HepG2 (cell line): ENCODE measurements at regions not wholly inside any gene's neighbourhood (a gene's known extent, or its start where the extent isn't known, plus 50 kb on each side); places are given as distances from the start of the nearest gene placed in this dataset.

Experiments used
- ATAC-seq: fragments of 200-7000 bp; cut with Tn5 transposase; 3 replicates; pipeline ENCODE4 v1.9.1; 2020; ENCODE audit warnings: mild to moderate bottlenecking, moderate library complexity
- BruUV-seq: library from RNA; stranded (reverse); fragments of 400-500 nt; replicated peaks from 2 replicates; lab custom pipeline; 2021; lab: Mats Ljungman, UMichigan
- CTCF ChIA-PET: fragments of 300-600 bp; formaldehyde crosslinking; extraction: SDS; loops from one replicate; lab custom pipeline; 2021; ENCODE audit warnings: low total read pairs, inconsistent platforms, low intra/inter-chr PET ratio; lab: Yijun Ruan, JAX
- POLR2A ChIA-PET: fragments of 350-600 bp; sonication (Branson Sonifier 250); formaldehyde crosslinking; loops from one replicate; lab custom pipeline; 2020; ENCODE audit warnings: antibody characterized with exemption, inconsistent platforms; lab: Yijun Ruan, JAX
- DNase-seq: peaks from one replicate; pipeline ENCODE4 v3.0.0-alpha.2; 2015; ENCODE audit warnings: low spot score
- FAIRE-seq: peaks from 3 replicates; lab custom pipeline; 2011; peaks lifted over from hg19 to GRCh38; lab: Jason Lieb, UNC
- H2AFZ ChIP-seq: one replicate; pipeline ENCODE4 v1.6.1; 2011; ENCODE audit warnings: low read length, inconsistent platforms
- H3K27ac ChIP-seq: fragments of 300-600 bp; 3 replicates; pipeline ENCODE4 v1.8.0; 2011; ENCODE audit warnings: mixed run types, mild to moderate bottlenecking, mixed read lengths, low read length, inconsistent platforms; ENCODE audit not compliant: insufficient read depth; ENCODE audit errors: extremely low read length
- H3K27me3 ChIP-seq, 2 experiments: fragments of 200-600 bp in 1 of 2; 2 replicates in 1 of 2; 3 replicates in 1 of 2; pipeline versions ENCODE4 v1.6.0 to v1.8.0; 2011; ENCODE audit warnings: low read length in 2 of 2, mild to moderate bottlenecking in 2 of 2, moderate library complexity in 2 of 2, inconsistent platforms in 1 of 2; ENCODE audit not compliant: insufficient read depth in 2 of 2, control insufficient read depth in 1 of 2
- H3K36me3 ChIP-seq, 2 experiments: fragments of 200-600 bp in 1 of 2; replicated peaks in 1 of 2; 2 replicates in 1 of 2; 3 replicates in 1 of 2; pipeline versions ENCODE4 v1.5.1 to v1.8.0; 2011; ENCODE audit warnings: low read length in 2 of 2, inconsistent platforms in 1 of 2; ENCODE audit not compliant: insufficient read depth in 2 of 2, control insufficient read depth in 1 of 2
- H3K4me1 ChIP-seq: 2 replicates; pipeline ENCODE4 v1.5.1; 2012; ENCODE audit warnings: low read length, inconsistent platforms; ENCODE audit not compliant: insufficient read depth
- H3K4me2 ChIP-seq: 2 replicates; pipeline ENCODE4 v1.6.0; 2011; ENCODE audit warnings: low read depth, low read length, inconsistent platforms
- H3K4me3 ChIP-seq, 3 experiments: fragments of 200-600 bp in 1 of 3; sonication (generic), shearing (Covaris generic) in 1 of 3; replicated peaks in 1 of 3; 2 replicates each; pipeline ENCODE4 v1.5.1; 2011 to 2016; ENCODE audit warnings: low read length in 3 of 3, inconsistent platforms in 2 of 3, low read depth in 2 of 3, mild to moderate bottlenecking in 2 of 3, control low read depth in 1 of 3, mixed read lengths in 1 of 3; ENCODE audit not compliant: insufficient read depth in 1 of 3
- H3K79me2 ChIP-seq: one replicate; pipeline ENCODE4 v1.6.1; 2011; ENCODE audit warnings: low read length, inconsistent platforms; ENCODE audit not compliant: insufficient read depth
- H3K9ac ChIP-seq: 2 replicates; pipeline ENCODE4 v1.6.0; 2011; ENCODE audit warnings: mild to moderate bottlenecking, low read depth, low read length, inconsistent platforms; ENCODE audit not compliant: insufficient read depth
- H3K9me3 ChIP-seq: 2 replicates; pipeline ENCODE4 v1.5.1; 2012; ENCODE audit warnings: mild to moderate bottlenecking, low read length
- H4K20me1 ChIP-seq: 2 replicates; pipeline ENCODE4 v1.6.0; 2011; ENCODE audit warnings: inconsistent platforms, mild to moderate bottlenecking, low read length, moderate library complexity; ENCODE audit not compliant: insufficient read depth
- AGO1 ChIP-seq: fragments of 200-400 bp; formaldehyde crosslinking; IDR thresholded peaks from 2 replicates; pipeline ENCODE4 v1.6.1; 2017; ENCODE audit warnings: mild to moderate bottlenecking, low read depth, low read length, moderate library complexity; ENCODE audit not compliant: poor library complexity, severe bottlenecking
- CEBPB ChIP-seq: IDR thresholded peaks from 2 replicates; pipeline ENCODE4 v1.6.1; 2011; ENCODE audit warnings: low read depth, low read length, improper control_type of control experiment, borderline replicate concordance
- EP300 ChIP-seq, 3 experiments: sonication (generic) in 1 of 3; formaldehyde crosslinking in 1 of 3; IDR thresholded peaks; 2 replicates each; pipeline versions ENCODE4 v1.5.1 to v1.6.1; 2011 to 2020; ENCODE audit warnings: low read depth in 2 of 3, low read length in 2 of 3, borderline replicate concordance in 1 of 3, improper control_type of control experiment in 1 of 3, mild to moderate bottlenecking in 1 of 3, missing genetic modification reagents in 1 of 3, moderate library complexity in 1 of 3
- HNF4G ChIP-seq, 2 experiments: sonication (generic) in 1 of 2; formaldehyde crosslinking in 1 of 2; IDR thresholded peaks; 2 replicates each; pipeline versions ENCODE4 v1.4.0 to v1.6.1; 2011 to 2020; ENCODE audit warnings: borderline replicate concordance in 2 of 2, low read depth in 2 of 2, mild to moderate bottlenecking in 2 of 2, low read length in 1 of 2, missing genetic modification reagents in 1 of 2, moderate library complexity in 1 of 2
- MXD4 ChIP-seq: IDR thresholded peaks from 2 replicates; pipeline ENCODE4 v1.6.1; 2016; ENCODE audit warnings: mild to moderate bottlenecking, missing biosample characterization, missing genetic modification reagents
- MYNN ChIP-seq: sonication (generic); formaldehyde crosslinking; IDR thresholded peaks from 2 replicates; pipeline ENCODE4 v1.4.0; 2020; ENCODE audit warnings: mild to moderate bottlenecking, low read depth, missing genetic modification reagents
- NBN ChIP-seq: fragments of 450-650 bp; conservative IDR thresholded peaks from 2 replicates; pipeline ENCODE4 v1.6.1; 2017
- NFYC ChIP-seq: IDR thresholded peaks from 2 replicates; pipeline ENCODE4 v1.6.1; 2016; ENCODE audit warnings: missing genetic modification reagents, missing compliant biosample characterization
- PAXIP1 ChIP-seq: sonication (generic); formaldehyde crosslinking; conservative IDR thresholded peaks from 2 replicates; pipeline ENCODE4 v1.4.0; 2020; ENCODE audit warnings: mild to moderate bottlenecking, missing genetic modification reagents, moderate library complexity
- TCF7L2 ChIP-seq: IDR thresholded peaks from 2 replicates; pipeline ENCODE4 v1.6.1; 2011; ENCODE audit warnings: mild to moderate bottlenecking, low read depth, low read length, moderate library complexity
- WGBS: methylation state at CpG from one replicate; pipeline ENCODE4 v1.1.6; 2017; ENCODE audit warnings: low lambda C conversion rate; 5-methylcytosine and 5-hydroxymethylcytosine counted together
- in situ Hi-C: cut with HindIII; loops from 2 replicates; pipeline ENCODE4 v1.10.0; 2017; ENCODE audit warnings: low pct_unique_long_range_greater_than_20kb; ENCODE audit not compliant: extremely low pct_ligation_motif_present
- intact Hi-C: fragments of 100-400 bp; cut with micrococcal nuclease; formaldehyde crosslinking; loops from one replicate; pipeline ENCODE4 v1.10.0; 2022; ENCODE audit not compliant: unreplicated experiment
- TF ChIP-seq, protein P1 (sequence below): sonication (generic); formaldehyde crosslinking; IDR thresholded peaks from 2 replicates; pipeline ENCODE4 v1.5.0; 2020; ENCODE audit warnings: mild to moderate bottlenecking, missing genetic modification reagents, borderline replicate concordance

DNA sequence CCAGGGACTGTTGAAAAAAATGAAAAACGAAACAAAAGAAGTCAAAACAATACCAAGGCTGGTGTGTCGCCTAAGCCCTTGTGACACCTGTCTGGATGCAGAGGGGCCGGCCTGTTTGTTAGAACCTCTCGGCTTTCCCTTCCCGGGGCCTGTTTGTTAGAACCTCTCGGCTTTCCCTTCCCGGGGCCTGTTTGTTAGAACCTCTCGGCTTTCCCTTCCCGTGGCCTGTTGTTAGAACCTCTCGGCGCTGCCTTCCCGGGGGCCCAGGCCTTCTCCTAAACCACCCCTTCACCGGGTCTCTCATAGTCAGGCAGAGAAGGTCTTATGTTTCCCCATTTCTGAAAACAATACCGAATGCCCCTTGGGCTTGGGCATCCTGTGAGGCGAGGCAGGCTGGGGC is 180.0 kb downstream of the BANP start (continued):
- no peak for TF ChIP-seq NFYC (CRISPR knock-in tag)
- TF ChIP-seq, all 625 proteins: peak for 0

DNA sequence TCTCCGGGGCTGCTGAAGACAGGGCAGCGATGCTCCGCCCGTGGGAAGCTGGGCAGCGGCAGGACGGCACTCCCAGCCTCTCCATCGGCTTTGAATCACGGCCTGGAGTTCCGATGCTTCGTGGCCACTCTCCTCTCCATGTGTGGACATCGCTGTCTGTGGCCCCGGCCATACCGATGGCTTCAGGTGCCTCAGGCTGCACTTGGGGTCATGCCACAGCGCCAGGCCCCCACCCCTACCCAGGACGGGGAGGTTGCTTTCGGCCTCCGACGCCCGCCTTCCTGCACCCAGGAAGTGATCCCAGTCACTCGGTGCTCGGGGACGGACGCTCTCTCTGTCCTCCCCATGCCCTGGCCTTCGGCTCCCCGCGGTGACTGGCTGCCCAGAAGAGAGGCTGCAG is 180.7 kb downstream of the BANP start:
- Histone ChIP-seq H3K9me3 (no peaks in the 10 kb centered on the region), H3K36me3 (no peaks in the 10 kb centered on the region), H4K20me1 (no peaks in the 10 kb centered on the region), H3K4me2 (no peak overlapping the region), H3K4me3 (no peak overlapping the region), H3K9ac (no peak overlapping the region), H3K27ac (no peak overlapping the region), H2AFZ (no peak overlapping the region), H3K79me2 (no peaks in the 10 kb centered on the region), H3K27me3 (peaks cover 8 to 54% of the 10 kb centered on the region in 2 experiments), H3K4me1 (no peaks in the 10 kb centered on the region)
- intact Hi-C loops = no loop called here
- no TSS peak for BruUV-seq
- FAIRE-seq (no peak), ATAC-seq (peak; percentile 11; the same call in 2 of the 3 replicates), DNase-seq (no peak)
- ChIA-PET CTCF (no interaction called here), POLR2A (no interaction called here)
- in situ Hi-C loops = no loop called here
- 71% methylated on average over 12 of the region's 26 CpGs for WGBS
- no peak for TF ChIP-seq CEBPB
- no peak for TF ChIP-seq TCF7L2
- no peak for TF ChIP-seq AGO1
- TF ChIP-seq, protein P1, sequence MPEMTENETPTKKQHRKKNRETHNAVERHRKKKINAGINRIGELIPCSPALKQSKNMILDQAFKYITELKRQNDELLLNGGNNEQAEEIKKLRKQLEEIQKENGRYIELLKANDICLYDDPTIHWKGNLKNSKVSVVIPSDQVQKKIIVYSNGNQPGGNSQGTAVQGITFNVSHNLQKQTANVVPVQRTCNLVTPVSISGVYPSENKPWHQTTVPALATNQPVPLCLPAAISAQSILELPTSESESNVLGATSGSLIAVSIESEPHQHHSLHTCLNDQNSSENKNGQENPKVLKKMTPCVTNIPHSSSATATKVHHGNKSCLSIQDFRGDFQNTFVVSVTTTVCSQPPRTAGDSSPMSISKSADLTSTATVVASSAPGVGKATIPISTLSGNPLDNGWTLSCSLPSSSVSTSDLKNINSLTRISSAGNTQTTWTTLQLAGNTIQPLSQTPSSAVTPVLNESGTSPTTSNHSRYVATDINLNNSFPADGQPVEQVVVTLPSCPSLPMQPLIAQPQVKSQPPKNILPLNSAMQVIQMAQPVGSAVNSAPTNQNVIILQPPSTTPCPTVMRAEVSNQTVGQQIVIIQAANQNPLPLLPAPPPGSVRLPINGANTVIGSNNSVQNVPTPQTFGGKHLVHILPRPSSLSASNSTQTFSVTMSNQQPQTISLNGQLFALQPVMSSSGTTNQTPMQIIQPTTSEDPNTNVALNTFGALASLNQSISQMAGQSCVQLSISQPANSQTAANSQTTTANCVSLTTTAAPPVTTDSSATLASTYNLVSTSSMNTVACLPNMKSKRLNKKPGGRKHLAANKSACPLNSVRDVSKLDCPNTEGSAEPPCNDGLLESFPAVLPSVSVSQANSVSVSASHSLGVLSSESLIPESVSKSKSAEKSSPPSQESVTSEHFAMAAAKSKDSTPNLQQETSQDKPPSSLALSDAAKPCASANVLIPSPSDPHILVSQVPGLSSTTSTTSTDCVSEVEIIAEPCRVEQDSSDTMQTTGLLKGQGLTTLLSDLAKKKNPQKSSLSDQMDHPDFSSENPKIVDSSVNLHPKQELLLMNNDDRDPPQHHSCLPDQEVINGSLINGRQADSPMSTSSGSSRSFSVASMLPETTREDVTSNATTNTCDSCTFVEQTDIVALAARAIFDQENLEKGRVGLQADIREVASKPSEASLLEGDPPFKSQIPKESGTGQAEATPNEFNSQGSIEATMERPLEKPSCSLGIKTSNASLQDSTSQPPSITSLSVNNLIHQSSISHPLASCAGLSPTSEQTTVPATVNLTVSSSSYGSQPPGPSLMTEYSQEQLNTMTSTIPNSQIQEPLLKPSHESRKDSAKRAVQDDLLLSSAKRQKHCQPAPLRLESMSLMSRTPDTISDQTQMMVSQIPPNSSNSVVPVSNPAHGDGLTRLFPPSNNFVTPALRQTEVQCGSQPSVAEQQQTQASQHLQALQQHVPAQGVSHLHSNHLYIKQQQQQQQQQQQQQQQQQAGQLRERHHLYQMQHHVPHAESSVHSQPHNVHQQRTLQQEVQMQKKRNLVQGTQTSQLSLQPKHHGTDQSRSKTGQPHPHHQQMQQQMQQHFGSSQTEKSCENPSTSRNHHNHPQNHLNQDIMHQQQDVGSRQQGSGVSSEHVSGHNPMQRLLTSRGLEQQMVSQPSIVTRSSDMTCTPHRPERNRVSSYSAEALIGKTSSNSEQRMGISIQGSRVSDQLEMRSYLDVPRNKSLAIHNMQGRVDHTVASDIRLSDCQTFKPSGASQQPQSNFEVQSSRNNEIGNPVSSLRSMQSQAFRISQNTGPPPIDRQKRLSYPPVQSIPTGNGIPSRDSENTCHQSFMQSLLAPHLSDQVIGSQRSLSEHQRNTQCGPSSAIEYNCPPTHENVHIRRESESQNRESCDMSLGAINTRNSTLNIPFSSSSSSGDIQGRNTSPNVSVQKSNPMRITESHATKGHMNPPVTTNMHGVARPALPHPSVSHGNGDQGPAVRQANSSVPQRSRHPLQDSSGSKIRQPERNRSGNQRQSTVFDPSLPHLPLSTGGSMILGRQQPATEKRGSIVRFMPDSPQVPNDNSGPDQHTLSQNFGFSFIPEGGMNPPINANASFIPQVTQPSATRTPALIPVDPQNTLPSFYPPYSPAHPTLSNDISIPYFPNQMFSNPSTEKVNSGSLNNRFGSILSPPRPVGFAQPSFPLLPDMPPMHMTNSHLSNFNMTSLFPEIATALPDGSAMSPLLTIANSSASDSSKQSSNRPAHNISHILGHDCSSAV (CRISPR knock-in tag) = no peak
- no peak for TF ChIP-seq MXD4 (CRISPR knock-in tag)
- TF ChIP-seq HNF4G (IDR thresholded peaks at IDR 0.05; ENCODE audit: borderline replicate concordance, low read depth, low read length) = no peak
- TF ChIP-seq HNF4G (CRISPR knock-in tag; IDR thresholded peaks at IDR 0.05; ENCODE audit: borderline replicate concordance, low read depth) = no peak
- no peak for TF ChIP-seq EP300 (IDR thresholded peaks at IDR 0.05; ENCODE audit: low read depth in 2 of 2, low read length in 2 of 2)
- TF ChIP-seq EP300 (CRISPR knock-in tag; IDR thresholded peaks at IDR 0.05; ENCODE audit: borderline replicate concordance) = no peak
- TF ChIP-seq PAXIP1 (CRISPR knock-in tag) = no peak
- no peak for TF ChIP-seq MYNN (CRISPR knock-in tag)
- TF ChIP-seq NBN = no peak
